Activated T-helper 2 cell treated with anti-CD3 and anti-CD28 coated beads, Interferon-gamma antibody, Interleukin-2, Interleukin-4, amounts not matched to agents 10 μg/mL and 5 μg/mL and 100 μg/mL, durations not matched to agents 14 hours and 24 hours and 36 hours (primary cell): ENCODE measurements at regions not wholly inside any gene's neighbourhood (a gene's known extent, or its start where the extent isn't known, plus 50 kb on each side); places are given as distances from the start of the nearest gene placed in this dataset.

Experiments used
- DNase-seq: peaks from one replicate; pipeline ENCODE4 v3.0.0; 2021; ENCODE audit warnings: low spot score
- H3K27ac Mint-ChIP-seq: one replicate; pipeline ENCODE4 v1.8.0; 2021; ENCODE audit warnings: mixed read lengths
- H3K27me3 Mint-ChIP-seq: one replicate; pipeline ENCODE4 v1.8.0; 2021; ENCODE audit warnings: low read depth, mixed read lengths
- H3K36me3 Mint-ChIP-seq: one replicate; pipeline ENCODE4 v1.8.0; 2021; ENCODE audit warnings: low read depth, mixed read lengths
- H3K4me1 Mint-ChIP-seq: one replicate; pipeline ENCODE4 v1.8.0; 2021; ENCODE audit warnings: low read depth, mixed read lengths
- H3K4me3 Mint-ChIP-seq: one replicate; pipeline ENCODE4 v1.8.0; 2021; ENCODE audit warnings: low read depth, mild to moderate bottlenecking, moderate library complexity, mixed read lengths
- H3K9me3 Mint-ChIP-seq: one replicate; pipeline ENCODE4 v1.8.0; 2021; ENCODE audit warnings: mixed read lengths
- intact Hi-C: fragments of 100-400 bp; cut with micrococcal nuclease; formaldehyde crosslinking; loops from one replicate; pipeline ENCODE4 v1.15.1; 2023

GRCh38 chr5:158383486-158383885, 524.5 kb upstream of the CLINT1 start:
- H3K36me3 Mint-ChIP-seq: no peaks in the 10 kb centered on the region
- no peaks in the 10 kb centered on the region for H3K27me3 Mint-ChIP-seq
- peaks cover 22% of the 10 kb centered on the region for H3K9me3 Mint-ChIP-seq
- no peak for DNase-seq
- H3K4me3 Mint-ChIP-seq: no peak overlapping the region
- intact Hi-C loops: no loop called here
- H3K4me1 Mint-ChIP-seq: peaks cover 3% of the 10 kb centered on the region
- H3K27ac Mint-ChIP-seq: no peak overlapping the region

DNA sequence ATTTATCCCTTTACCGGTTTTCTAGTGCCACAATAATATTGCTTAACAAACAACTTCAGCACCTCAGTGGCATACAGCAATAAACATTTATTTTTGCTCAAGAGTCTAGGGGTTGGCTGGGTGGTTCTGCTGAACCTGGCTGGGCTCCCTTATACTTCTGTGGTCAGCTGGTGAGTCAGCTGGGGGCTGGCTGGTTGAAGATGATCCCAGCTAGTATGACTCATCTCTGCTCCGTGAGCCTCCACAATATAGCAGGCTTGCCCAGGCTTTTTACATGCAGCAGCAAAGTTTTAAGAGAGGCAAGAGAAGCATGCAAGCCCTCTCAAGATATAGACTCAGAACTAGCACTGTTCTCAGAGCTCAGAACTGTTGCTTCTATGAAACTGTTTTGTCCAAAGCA, 523.5 kb upstream of the CLINT1 start:
- Mint-ChIP-seq H3K27ac (no peak overlapping the region), H3K27me3 (peaks cover 2% of the 10 kb centered on the region), H3K36me3 (no peaks in the 10 kb centered on the region), H3K9me3 (peaks cover 22% of the 10 kb centered on the region), H3K4me3 (no peak overlapping the region), H3K4me1 (peaks cover 3% of the 10 kb centered on the region)
- intact Hi-C loops: no loop called here
- peak; percentile 11 for DNase-seq

DNA sequence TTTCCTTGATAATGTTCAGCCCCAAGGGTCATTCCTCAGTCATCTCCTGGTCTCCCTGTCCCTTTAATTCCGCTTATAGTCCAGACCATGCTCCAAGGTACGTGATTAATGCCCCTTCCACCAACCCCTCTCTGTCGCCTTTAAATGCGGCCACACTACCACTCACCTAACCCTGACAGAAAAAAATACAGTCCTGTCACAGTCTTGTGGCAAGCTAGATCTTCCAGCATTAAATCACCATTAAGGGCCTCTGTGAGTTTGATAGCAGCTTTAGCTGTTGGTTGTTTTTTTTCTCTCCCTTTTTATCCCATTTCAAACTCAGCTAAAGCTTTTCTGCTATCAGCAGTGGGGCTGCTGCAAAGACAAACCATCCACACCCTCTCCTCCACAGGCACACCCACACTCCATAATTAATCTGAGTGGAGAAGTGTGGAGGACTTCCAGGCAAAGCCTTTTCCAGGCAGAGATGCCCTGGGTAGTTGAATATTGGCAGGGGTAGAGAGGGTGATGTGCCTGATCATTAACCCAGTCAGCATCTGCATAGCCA, 522.7 kb upstream of the CLINT1 start:
- Mint-ChIP-seq H3K9me3 (peaks cover 22% of the 10 kb centered on the region), H3K36me3 (no peaks in the 10 kb centered on the region), H3K27ac (no peak overlapping the region), H3K27me3 (peaks cover 2% of the 10 kb centered on the region), H3K4me3 (no peak overlapping the region), H3K4me1 (peaks cover 3% of the 10 kb centered on the region)
- intact Hi-C loops: no loop called here
- DNase-seq: no peak

GRCh38 chr5:158380661-158381060, 521.7 kb upstream of the CLINT1 start:
- intact Hi-C loops: no loop called here
- no peak for DNase-seq
- Mint-ChIP-seq H3K36me3 (no peaks in the 10 kb centered on the region), H3K27me3 (peaks cover 2% of the 10 kb centered on the region), H3K4me3 (no peak overlapping the region), H3K9me3 (peaks cover 13% of the 10 kb centered on the region), H3K27ac (no peak overlapping the region), H3K4me1 (peaks cover 3% of the 10 kb centered on the region)

GRCh38 chr5:158378931-158379330, 520.0 kb upstream of the CLINT1 start:
- Mint-ChIP-seq H3K9me3 (no peaks in the 10 kb centered on the region), H3K36me3 (no peaks in the 10 kb centered on the region), H3K27ac (no peak overlapping the region), H3K4me3 (no peak overlapping the region), H3K4me1 (peaks cover 3% of the 10 kb centered on the region), H3K27me3 (peaks cover 2% of the 10 kb centered on the region)
- intact Hi-C loops: no loop called here
- no peak for DNase-seq

DNA sequence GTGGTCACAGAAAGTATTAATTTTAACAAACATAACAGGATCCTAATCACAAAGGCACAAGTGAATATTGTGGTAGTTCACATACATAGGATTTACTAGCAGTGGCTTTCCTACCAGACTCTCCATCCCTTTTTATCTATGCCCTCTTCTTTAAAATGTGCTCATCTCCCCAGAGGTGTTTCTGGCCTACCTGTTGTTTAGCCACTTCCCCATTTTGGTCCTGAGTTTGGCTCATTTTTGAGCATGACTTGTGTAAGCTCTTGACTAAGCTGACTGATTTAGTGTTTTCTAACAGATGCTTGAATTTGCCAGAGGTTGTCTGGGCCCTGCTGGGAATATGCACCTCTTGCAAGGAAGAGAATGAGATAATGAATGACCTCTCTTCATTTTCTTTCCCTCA, 517.7 kb upstream of the CLINT1 start:
- H3K4me1 Mint-ChIP-seq: no peaks in the 10 kb centered on the region
- no peak overlapping the region for H3K4me3 Mint-ChIP-seq
- no peak for DNase-seq
- no peaks in the 10 kb centered on the region for H3K9me3 Mint-ChIP-seq
- intact Hi-C loops: no loop called here
- peaks cover 2% of the 10 kb centered on the region for H3K27me3 Mint-ChIP-seq
- H3K27ac Mint-ChIP-seq: no peak overlapping the region
- no peaks in the 10 kb centered on the region for H3K36me3 Mint-ChIP-seq

DNA sequence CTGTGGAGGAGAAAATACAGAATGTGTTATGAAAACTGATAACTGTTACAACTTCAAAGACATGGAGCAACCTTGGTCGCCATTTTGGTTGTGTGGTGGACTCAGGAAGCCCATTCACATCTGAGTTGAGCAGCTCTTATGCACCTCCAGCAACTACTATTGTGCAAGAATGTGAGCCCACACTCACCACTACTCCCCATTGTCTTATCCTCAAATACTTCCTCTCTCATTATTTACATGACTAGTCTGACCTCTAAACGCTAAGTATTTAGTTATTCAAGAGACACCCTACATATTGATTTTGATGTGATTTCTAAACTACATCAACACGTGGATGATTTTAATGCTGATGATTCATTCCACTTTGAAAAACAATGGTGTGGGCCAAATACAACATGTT, 516.6 kb upstream of the CLINT1 start:
- Mint-ChIP-seq H3K9me3 (no peaks in the 10 kb centered on the region), H3K36me3 (no peaks in the 10 kb centered on the region)

GRCh38 chr5:158373608-158374395, 514.9 kb upstream of the CLINT1 start:
- no peaks in the 10 kb centered on the region for H3K36me3 Mint-ChIP-seq
- H3K27ac Mint-ChIP-seq: no peak overlapping the region
- no peak overlapping the region for H3K4me3 Mint-ChIP-seq
- H3K27me3 Mint-ChIP-seq: peaks cover 2% of the 10 kb centered on the region
- no peak for DNase-seq
- H3K4me1 Mint-ChIP-seq: no peaks in the 10 kb centered on the region
- intact Hi-C loops: no loop called here
- H3K9me3 Mint-ChIP-seq: no peaks in the 10 kb centered on the region

More for the DNA sequence above, 516.6 kb upstream of the CLINT1 start:
- H3K27ac Mint-ChIP-seq: no peak overlapping the region
- H3K4me3 Mint-ChIP-seq: no peak overlapping the region
- intact Hi-C loops: no loop called here
- peaks cover 2% of the 10 kb centered on the region for H3K27me3 Mint-ChIP-seq
- no peak for DNase-seq
- H3K4me1 Mint-ChIP-seq: no peaks in the 10 kb centered on the region

GRCh38 chr5:158369241-158369640, 510.3 kb upstream of the CLINT1 start:
- Mint-ChIP-seq H3K4me3 (no peak overlapping the region), H3K36me3 (no peaks in the 10 kb centered on the region), H3K4me1 (no peaks in the 10 kb centered on the region), H3K27me3 (no peaks in the 10 kb centered on the region), H3K27ac (no peak overlapping the region), H3K9me3 (no peaks in the 10 kb centered on the region)
- intact Hi-C loops: no loop called here
- no peak for DNase-seq

GRCh38 chr5:158368686-158369085, 509.7 kb upstream of the CLINT1 start:
- no peaks in the 10 kb centered on the region for H3K36me3 Mint-ChIP-seq
- intact Hi-C loops: no loop called here
- H3K4me3 Mint-ChIP-seq: no peak overlapping the region
- H3K9me3 Mint-ChIP-seq: no peaks in the 10 kb centered on the region
- no peak overlapping the region for H3K27ac Mint-ChIP-seq
- DNase-seq: no peak
- H3K27me3 Mint-ChIP-seq: no peaks in the 10 kb centered on the region
- no peaks in the 10 kb centered on the region for H3K4me1 Mint-ChIP-seq

- no peaks in the 10 kb centered on the region for H3K4me1 Mint-ChIP-seq
- intact Hi-C loops: no loop called here
- DNase-seq: no peak
- H3K36me3 Mint-ChIP-seq: no peaks in the 10 kb centered on the region
- H3K27ac Mint-ChIP-seq: no peak overlapping the region
- H3K4me3 Mint-ChIP-seq: no peak overlapping the region
- no peaks in the 10 kb centered on the region for H3K9me3 Mint-ChIP-seq
- no peaks in the 10 kb centered on the region for H3K27me3 Mint-ChIP-seq
These were observed 505.4 kb upstream of the CLINT1 start for GRCh38 chr5:158364367-158364766.

GRCh38 chr5:158354958-158355357, 496.0 kb upstream of the CLINT1 start:
- H3K4me1 Mint-ChIP-seq: no peaks in the 10 kb centered on the region

GRCh38 chr5:158351485-158352125, 492.7 kb upstream of the CLINT1 start:
- peaks cover 5% of the 10 kb centered on the region for H3K9me3 Mint-ChIP-seq
- no peak overlapping the region for H3K4me3 Mint-ChIP-seq
- intact Hi-C loops: no loop called here
- no peak for DNase-seq
- no peaks in the 10 kb centered on the region for H3K4me1 Mint-ChIP-seq
- no peak overlapping the region for H3K27ac Mint-ChIP-seq
- no peaks in the 10 kb centered on the region for H3K36me3 Mint-ChIP-seq
- no peaks in the 10 kb centered on the region for H3K27me3 Mint-ChIP-seq

More at GRCh38 chr5:158354958-158355357, 496.0 kb upstream of the CLINT1 start:
- no peak overlapping the region for H3K27ac Mint-ChIP-seq
- peaks cover 5% of the 10 kb centered on the region for H3K9me3 Mint-ChIP-seq
- H3K4me3 Mint-ChIP-seq: no peak overlapping the region
- no peaks in the 10 kb centered on the region for H3K27me3 Mint-ChIP-seq
- H3K36me3 Mint-ChIP-seq: no peaks in the 10 kb centered on the region
- no peak for DNase-seq
- intact Hi-C loops: no loop called here
